Heart right ventricle (tissue), 16 donors: ENCODE measurements at regions not wholly inside any gene's neighbourhood (a gene's known extent, or its start where the extent isn't known, plus 50 kb on each side); places are given as distances from the start of the nearest gene placed in this dataset.

Experiments
- ATAC-seq, 8 donors: fragments of 200-7000 bp; cut with Tn5 transposase; one replicate each; pipeline ENCODE4 v1.9.1; 2020; ENCODE audit warnings: mild to moderate bottlenecking in 8 of 8, moderate library complexity in 8 of 8, moderate number of reproducible peaks in 1 of 8
- DNase-seq, 2 donors: peaks; one replicate each; pipeline ENCODE4 v3.0.0-alpha.2; 2020
- H3K27ac ChIP-seq, 10 donors: fragments of 200-600 bp; sonication (generic) in 2 of 10; one replicate each; pipeline versions ENCODE4 v1.5.0 to v1.8.0; 2020 to 2022; ENCODE audit warnings: mild to moderate bottlenecking in 3 of 10
- H3K27me3 ChIP-seq, 7 donors: fragments of 200-600 bp; one replicate each; pipeline ENCODE4 v1.8.0; 2021 to 2022; ENCODE audit warnings: mild to moderate bottlenecking in 2 of 7
- H3K36me3 ChIP-seq, 9 donors: fragments of 200-600 bp; sonication (generic) in 1 of 9; one replicate each; pipeline versions ENCODE4 v1.5.0 to v1.8.0; 2020 to 2022; ENCODE audit warnings: mild to moderate bottlenecking in 2 of 9
- H3K4me1 ChIP-seq, 9 donors: fragments of 200-600 bp; sonication (generic) in 1 of 9; one replicate each; pipeline versions ENCODE4 v1.5.0 to v1.8.0; 2020 to 2022; ENCODE audit warnings: mild to moderate bottlenecking in 4 of 9
- H3K4me3 ChIP-seq, 10 donors: fragments of 200-600 bp; sonication (generic) in 2 of 10; one replicate each; pipeline versions ENCODE4 v1.5.0 to v1.8.0; 2020 to 2022; ENCODE audit warnings: mild to moderate bottlenecking in 7 of 10, moderate library complexity in 2 of 10
- H3K9me3 ChIP-seq, 11 donors: fragments of 200-600 bp in 10 of 11; sonication (generic) in 2 of 11; one replicate each; pipeline versions ENCODE4 v1.5.0 to v1.8.0; 2013 to 2022; ENCODE audit warnings: mild to moderate bottlenecking in 2 of 11, control low read depth in 1 of 11, moderate library complexity in 1 of 11
- CTCF ChIP-seq, 9 donors: fragments of 200-600 bp; sonication (generic) in 2 of 9; IDR thresholded peaks; one replicate each; pipeline versions ENCODE4 v1.5.0 to v1.8.0; 2021 to 2022; ENCODE audit warnings: antibody characterized with exemption in 9 of 9, mild to moderate bottlenecking in 5 of 9, moderate library complexity in 1 of 9
- WGBS, 2 donors: extraction: QIAGEN DNeasy Blood & Tissue Kit; methylation state at CpG; one replicate each; pipeline ENCODE4 v1.1.7; 2013; ENCODE audit warnings: inconsistent platforms in 1 of 2; 5-methylcytosine and 5-hydroxymethylcytosine counted together
- intact Hi-C, 10 donors: fragments of 100-400 bp; cut with DNase I; formaldehyde crosslinking; loops; one replicate each; pipeline versions ENCODE4 v1.11.1 to v1.14.2; 2022
- donor health status: Arrhythmogenic right ventricular cardiomyopathy.
- donor health status: ischemic (EF 13 %, LVEDD 7.1; RV severe dilation, severe dysfunction).
- donor health status: healthy with polysubstance abuse.
- donor health status: DM: no; HTN: yes; CAD: no.
- donor health status: DM: no; HTN: no; CAD: no.
- donor health status: ischemic (EF 25% LVEDD 6.9; RV normal size, moderate dysfunction).
- donor health status: ischemic (EF 25% LVEDD 5.7; RV mildly dilated, moderate dysfunction).
- donor health status: healthy.
- donor health status: DM: yes; HTN: yes; CAD: no.
- donor health status: Ischemic cardiomyopathy.
- donor health status: ischemic (EF 35%, LVEDD 5.7; RV mildly dilated, moderate dysfunction).
- donor health status: nonischemic (EF 11% LVEDD 7.7; RV severe dilation, severe dysfunction).
- donor health status: DM: yes; HTN: yes; CAD: no.
- donor health status: PGD.
- donor health status: ischemic (EF 29% LVEDD 5.4; RV normal size, mild dysfunction).
- donor health status: nonischemic (EF 23%, LVEDD 6.1; RV moderate dilation, normal function).

- H3K27me3 ChIP-seq: no peaks in the 10 kb centered on the region
- WGBS, 2 donors: 60 to 70% methylated on average over 1 of the region's 1 CpG
- no peaks in the 10 kb centered on the region for H3K4me1 ChIP-seq
- intact Hi-C loops: no loop called here
- no peaks in the 10 kb centered on the region for H3K36me3 ChIP-seq
- H3K9me3 ChIP-seq: no peaks in the 10 kb centered on the region
- DNase-seq: no peak
- no peak for ATAC-seq
- no peak for TF ChIP-seq CTCF (IDR thresholded peaks at IDR 0.05)
- H3K27ac ChIP-seq: no peak overlapping the region
- H3K4me3 ChIP-seq: no peak overlapping the region
Observed at GRCh38 chrX:125384867-125385266, 65.2 kb downstream of the TEX13C start.

- intact Hi-C loops: no loop called here
- no peak for ATAC-seq
- WGBS, 2 donors: 46 to 53% methylated on average over 7 of the region's 7 CpGs
Observed at GRCh38 chrX:125387945-125388344, 68.3 kb downstream of the TEX13C start.

GRCh38 chrX:125394449-125394848 is 74.8 kb downstream of the TEX13C start:
- no peaks in the 10 kb centered on the region for H3K4me1 ChIP-seq
- H3K9me3 ChIP-seq: no peaks in the 10 kb centered on the region
- intact Hi-C loops: no loop called here
- no peaks in the 10 kb centered on the region for H3K36me3 ChIP-seq
- no peak for DNase-seq
- WGBS, 2 donors: 78 to 80% methylated on average over 4 of the region's 4 CpGs
- no peak for TF ChIP-seq CTCF (IDR thresholded peaks at IDR 0.05)
- ATAC-seq: no peak
- H3K27me3 ChIP-seq: no peaks in the 10 kb centered on the region
- no peak overlapping the region for H3K4me3 ChIP-seq
- H3K27ac ChIP-seq: no peak overlapping the region

More at GRCh38 chrX:125387945-125388344, 68.3 kb downstream of the TEX13C start:
- TF ChIP-seq CTCF (IDR thresholded peaks at IDR 0.05): no peak
- Histone ChIP-seq H3K27ac (no peak overlapping the region), H3K4me3 (no peak overlapping the region), H3K9me3 (no peaks in the 10 kb centered on the region), H3K4me1 (no peaks in the 10 kb centered on the region), H3K36me3 (no peaks in the 10 kb centered on the region), H3K27me3 (no peaks in the 10 kb centered on the region)
- no peak for DNase-seq

GRCh38 chrX:125395626-125396025 is 76.0 kb downstream of the TEX13C start:
- H3K36me3 ChIP-seq: no peaks in the 10 kb centered on the region
- intact Hi-C loops: no loop called here
- H3K4me3 ChIP-seq: no peak overlapping the region
- no peak overlapping the region for H3K27ac ChIP-seq
- DNase-seq (no peak), ATAC-seq (no peak)
- H3K9me3 ChIP-seq: no peaks in the 10 kb centered on the region
- TF ChIP-seq CTCF (IDR thresholded peaks at IDR 0.05): no peak
- H3K27me3 ChIP-seq: no peaks in the 10 kb centered on the region
- H3K4me1 ChIP-seq: no peaks in the 10 kb centered on the region
